ENCODE measurements at regions not wholly inside any gene's neighbourhood (a gene's known extent, or its start where the extent isn't known, plus 50 kb on each side); places are given as distances from the start of the nearest gene placed in this dataset.

DNA sequence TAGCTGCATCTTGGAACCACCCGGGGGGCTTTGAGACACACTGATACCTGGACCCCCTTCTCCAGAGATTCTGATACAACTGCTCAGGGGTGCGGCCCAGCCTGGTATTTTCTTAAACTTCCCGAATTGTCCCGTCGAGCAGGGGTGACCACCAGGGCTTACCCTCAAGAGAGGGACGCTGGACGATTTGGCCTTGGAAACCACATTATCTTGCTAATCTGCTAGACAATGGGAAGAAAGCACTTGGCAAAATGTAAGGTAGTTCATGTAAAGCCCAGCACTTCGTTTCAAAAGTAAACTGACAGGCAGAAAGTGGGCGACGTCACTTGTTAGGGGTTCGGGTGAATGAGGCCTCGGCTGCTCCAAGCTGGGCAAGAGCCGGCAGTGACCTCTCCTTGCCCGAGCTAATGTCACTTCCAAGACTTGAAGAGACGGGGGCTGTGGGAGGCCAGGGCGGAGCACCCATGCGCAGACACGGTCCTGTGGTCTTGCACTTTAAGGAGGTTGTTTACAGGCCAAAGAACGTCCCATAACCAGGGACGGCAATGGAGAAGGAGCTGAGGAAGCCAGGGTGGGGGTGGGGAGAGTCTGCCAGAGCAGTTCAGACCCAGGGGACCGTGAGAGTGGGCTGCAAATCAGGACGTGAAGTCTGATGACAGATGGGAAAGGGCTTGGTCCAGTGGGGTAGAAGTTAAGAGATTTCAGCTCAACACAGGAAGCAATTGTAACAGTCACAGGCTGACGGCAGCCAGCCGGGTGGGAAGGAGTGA is 152.7 kb upstream of the GSE1 start:
- WGBS, 2 donors, result 68 to 73% methylated on average over 22 to 24 of the region's 24 CpGs
- Histone ChIP-seq H3K4me1 (peaks cover 54% of the 10 kb centered on the region), H3K27me3 (no peaks in the 10 kb centered on the region)

DNA sequence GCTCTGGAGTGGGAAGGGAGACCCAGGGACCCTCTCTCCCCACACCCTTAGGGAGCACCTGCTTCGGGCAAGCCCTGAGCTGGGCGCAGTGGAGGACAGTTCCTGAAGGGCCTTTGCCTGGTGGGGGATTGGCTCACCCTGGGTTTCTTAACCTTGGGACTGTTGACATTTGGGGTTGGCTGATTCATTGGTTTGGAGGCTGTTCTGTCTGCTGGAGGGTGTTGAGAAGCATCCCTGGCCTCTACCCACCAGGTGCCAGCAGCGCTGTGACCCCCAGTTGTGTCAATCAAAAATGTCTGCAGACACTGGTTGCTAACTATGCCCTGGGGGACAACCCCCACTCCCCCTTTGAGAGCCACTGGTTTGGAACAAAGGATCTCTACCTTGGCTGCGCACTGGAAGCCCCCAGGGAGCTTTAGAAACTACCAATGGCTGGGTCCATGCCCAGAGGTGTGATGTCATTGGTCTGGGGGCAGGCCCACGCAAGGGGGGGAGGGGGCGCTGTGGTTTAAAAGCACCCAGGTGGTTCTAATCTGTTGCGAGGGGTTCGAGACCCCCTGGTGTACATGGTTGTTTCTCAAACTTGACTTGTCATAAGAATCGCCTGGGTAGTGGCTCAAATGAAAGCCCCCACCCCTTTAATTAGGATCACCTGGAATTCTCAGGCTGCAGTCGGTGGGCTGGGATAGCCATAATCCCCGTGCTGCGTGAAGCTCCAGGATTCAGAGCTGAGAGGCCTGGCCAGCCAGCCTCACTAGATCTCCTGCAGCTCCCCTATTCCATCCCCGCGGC is 151.9 kb upstream of the GSE1 start:
- TF ChIP-seq POLR2A (IDR thresholded peaks at IDR 0.05), result no peak
- TF ChIP-seq, protein P1, sequence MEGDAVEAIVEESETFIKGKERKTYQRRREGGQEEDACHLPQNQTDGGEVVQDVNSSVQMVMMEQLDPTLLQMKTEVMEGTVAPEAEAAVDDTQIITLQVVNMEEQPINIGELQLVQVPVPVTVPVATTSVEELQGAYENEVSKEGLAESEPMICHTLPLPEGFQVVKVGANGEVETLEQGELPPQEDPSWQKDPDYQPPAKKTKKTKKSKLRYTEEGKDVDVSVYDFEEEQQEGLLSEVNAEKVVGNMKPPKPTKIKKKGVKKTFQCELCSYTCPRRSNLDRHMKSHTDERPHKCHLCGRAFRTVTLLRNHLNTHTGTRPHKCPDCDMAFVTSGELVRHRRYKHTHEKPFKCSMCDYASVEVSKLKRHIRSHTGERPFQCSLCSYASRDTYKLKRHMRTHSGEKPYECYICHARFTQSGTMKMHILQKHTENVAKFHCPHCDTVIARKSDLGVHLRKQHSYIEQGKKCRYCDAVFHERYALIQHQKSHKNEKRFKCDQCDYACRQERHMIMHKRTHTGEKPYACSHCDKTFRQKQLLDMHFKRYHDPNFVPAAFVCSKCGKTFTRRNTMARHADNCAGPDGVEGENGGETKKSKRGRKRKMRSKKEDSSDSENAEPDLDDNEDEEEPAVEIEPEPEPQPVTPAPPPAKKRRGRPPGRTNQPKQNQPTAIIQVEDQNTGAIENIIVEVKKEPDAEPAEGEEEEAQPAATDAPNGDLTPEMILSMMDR (IDR thresholded peaks at IDR 0.05), result no peak
- Histone ChIP-seq H3K4me3 (no peak overlapping the region), H3K27me3 (no peaks in the 10 kb centered on the region), H3K36me3 (replicated peaks in 1 of 2; ENCODE audit: insufficient read depth in 1 of 2, low read depth in 2 of 2) (no peaks in the 10 kb centered on the region), H3K4me1 (peaks cover 54% of the 10 kb centered on the region), H3K9me3 (no peaks in the 10 kb centered on the region), H3K27ac (peak overlapping the region in 3 of 4 donors; percentile 21 to 32 (median 25))
- DNase-seq, result peak in 3 of 4 donors; percentile 36 to 53 (median 44)
- WGBS, 2 donors, result 72 to 76% methylated on average over 10 to 14 of the region's 14 CpGs
- intact Hi-C loops (cut with DNase I), result no loop called here
- no peak for ATAC-seq

More for the DNA sequence above, 152.7 kb upstream of the GSE1 start:
- no peaks in the 10 kb centered on the region for H3K36me3 ChIP-seq (replicated peaks in 1 of 2; ENCODE audit: insufficient read depth in 1 of 2, low read depth in 2 of 2)
- DNase-seq, result peak in 1 of 4 donors; percentile 33
- intact Hi-C loops (cut with DNase I), result no loop called here
- no peak overlapping the region for H3K4me3 ChIP-seq
- H3K27ac ChIP-seq, result peak overlapping the region; percentile 21 to 35 (median 28)
- TF ChIP-seq POLR2A (IDR thresholded peaks at IDR 0.05), result no peak
- TF ChIP-seq, protein P1 (IDR thresholded peaks at IDR 0.05), result no peak
- no peaks in the 10 kb centered on the region for H3K9me3 ChIP-seq
- ATAC-seq, result no peak

DNA sequence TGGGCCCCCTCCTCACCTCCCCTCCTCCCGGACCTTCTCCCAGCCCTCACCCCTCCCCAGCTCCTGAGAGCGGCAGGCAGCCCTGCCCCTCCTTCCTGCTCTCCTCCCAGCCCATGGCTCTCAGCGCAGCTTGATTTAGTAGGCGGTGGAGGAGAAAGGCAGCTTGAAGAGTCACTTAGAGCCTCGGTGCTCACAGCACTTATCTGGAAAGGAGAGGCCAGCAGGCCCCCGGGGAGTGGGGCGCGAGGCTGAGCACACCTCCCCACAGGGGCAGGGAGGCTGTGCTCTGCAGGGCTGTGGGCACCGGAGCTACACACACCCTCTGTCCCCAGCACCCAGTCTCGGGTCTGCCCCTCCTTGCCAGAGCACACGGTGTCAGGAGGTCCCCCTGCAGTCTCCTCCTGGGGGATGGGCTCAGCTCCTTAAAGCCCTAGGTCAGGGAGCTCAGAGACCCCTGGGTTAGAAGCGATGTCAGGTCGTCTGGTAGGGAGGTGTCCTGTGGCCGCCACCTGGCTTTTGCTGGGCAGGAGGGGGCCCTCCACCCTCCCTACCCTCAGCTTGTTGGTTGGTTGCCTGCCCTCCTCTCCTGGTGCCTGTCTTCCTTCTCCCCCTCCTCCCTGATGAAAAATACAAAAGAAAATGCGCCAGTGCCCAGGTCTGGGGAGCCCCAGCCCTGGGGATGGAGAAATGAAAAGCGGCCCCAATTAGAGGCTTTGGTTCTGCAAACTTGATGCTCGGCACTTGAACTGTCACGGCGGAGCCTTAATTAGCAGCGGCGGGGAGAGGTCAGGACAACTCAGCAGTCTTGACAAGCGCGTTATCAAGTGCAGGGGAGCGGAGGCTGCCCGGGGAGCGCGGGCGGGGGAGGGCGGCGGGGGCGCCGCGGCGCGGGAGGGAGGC is 151.1 kb upstream of the GSE1 start:
- peaks cover 54% of the 10 kb centered on the region for H3K4me1 ChIP-seq
- H3K27ac ChIP-seq, result no peak overlapping the region
- no peaks in the 10 kb centered on the region for H3K36me3 ChIP-seq (replicated peaks in 1 of 2; ENCODE audit: insufficient read depth in 1 of 2, low read depth in 2 of 2)
- intact Hi-C loops (cut with DNase I), result no loop called here
- ATAC-seq (peak; percentile 59), DNase-seq (peak; percentile 47 to 60 (median 53))
- WGBS, 2 donors, result 15 to 51% methylated on average over 8 to 33 of the region's 35 CpGs
- H3K27me3 ChIP-seq, result no peaks in the 10 kb centered on the region
- H3K9me3 ChIP-seq, result no peaks in the 10 kb centered on the region
- no peak overlapping the region for H3K4me3 ChIP-seq
- TF ChIP-seq POLR2A (IDR thresholded peaks at IDR 0.05), result no peak
- TF ChIP-seq, protein P1 (IDR thresholded peaks at IDR 0.05), result no peak

DNA sequence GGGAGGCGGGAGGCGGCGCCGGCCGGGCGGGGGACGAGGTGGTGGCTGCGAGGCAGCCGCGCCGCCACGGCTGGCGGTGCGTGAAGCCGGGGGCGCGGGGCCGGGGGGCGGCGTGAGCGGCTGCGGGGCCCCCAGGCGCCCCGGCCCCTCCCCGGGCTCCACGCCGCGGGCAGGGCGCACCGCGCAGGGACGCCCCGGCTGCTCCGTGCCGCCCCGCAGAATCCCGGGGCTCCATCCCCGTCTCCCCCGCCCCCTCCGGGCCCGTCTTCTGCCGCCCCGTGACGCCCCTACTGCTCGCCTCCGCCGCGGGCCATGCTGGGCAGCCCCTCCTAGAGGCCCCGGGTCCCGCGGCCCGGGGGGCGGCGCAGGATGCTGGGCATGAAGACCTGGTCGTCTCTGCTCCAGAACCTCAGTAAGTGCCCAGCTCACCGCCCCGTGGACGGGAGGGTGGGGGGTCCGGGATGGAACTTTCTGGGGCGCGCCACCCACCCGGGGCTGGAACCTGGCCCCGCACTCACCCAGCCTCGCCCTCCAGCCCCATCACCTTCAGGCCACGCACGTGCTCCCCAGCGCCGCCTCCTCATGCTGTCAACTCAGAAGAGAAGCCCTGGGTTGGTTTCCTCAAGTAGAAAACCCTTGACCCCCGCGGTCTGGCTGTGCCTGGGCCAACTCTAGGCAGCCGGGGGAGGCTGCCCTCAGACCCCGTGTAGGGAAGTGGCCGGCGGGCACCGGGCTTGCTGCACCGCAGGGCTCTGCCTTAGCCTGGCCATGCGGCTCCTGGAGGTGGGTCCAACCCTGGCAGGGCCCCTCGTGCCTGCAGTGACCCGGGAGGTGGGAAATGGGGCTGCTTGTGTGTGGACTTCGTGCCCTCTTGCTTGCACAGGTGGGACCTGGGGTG is 150.2 kb upstream of the GSE1 start:
- DNase-seq (no peak), ATAC-seq (no peak)
- H3K4me1 ChIP-seq, result peaks cover 52% of the 10 kb centered on the region
- no peak overlapping the region for H3K4me3 ChIP-seq
- no peaks in the 10 kb centered on the region for H3K27me3 ChIP-seq
- H3K9me3 ChIP-seq, result no peaks in the 10 kb centered on the region
- 23 to 58% methylated on average over 7 to 56 of the region's 80 CpGs for WGBS, 2 donors
- intact Hi-C loops (cut with DNase I), result no loop called here
- H3K27ac ChIP-seq, result no peak overlapping the region
- TF ChIP-seq POLR2A (IDR thresholded peaks at IDR 0.05), result no peak
- TF ChIP-seq, protein P1 (IDR thresholded peaks at IDR 0.05), result no peak
- H3K36me3 ChIP-seq (replicated peaks in 1 of 2; ENCODE audit: insufficient read depth in 1 of 2, low read depth in 2 of 2), result no peaks in the 10 kb centered on the region

All from body of pancreas (tissue), 4 donors.